IMR-90 (cell line): ENCODE measurements at regions not wholly inside any gene's neighbourhood (a gene's known extent, or its start where the extent isn't known, plus 50 kb on each side); places are given as distances from the start of the nearest gene placed in this dataset.

Source experiments
- ATAC-seq: fragments of 200-7000 bp; cut with Tn5 transposase; 2 replicates; pipeline ENCODE4 v1.9.1; 2020; ENCODE audit warnings: low read depth, mild to moderate bottlenecking, moderate library complexity
- BruUV-seq: library from RNA; stranded (reverse); fragments of 400-500 nt; replicated peaks from 2 replicates; lab custom pipeline; 2021; lab: Mats Ljungman, UMichigan
- CTCF ChIA-PET: fragments of 300-600 bp; formaldehyde crosslinking; extraction: SDS; loops from one replicate; lab custom pipeline; 2021; ENCODE audit warnings: antibody characterized with exemption; lab: Yijun Ruan, JAX
- POLR2A ChIA-PET: fragments of 300-600 bp; sonication (Branson Sonifier 250); formaldehyde crosslinking; loops from one replicate; lab custom pipeline; 2022; ENCODE audit warnings: antibody characterized with exemption; ENCODE audit not compliant: unreplicated experiment; lab: Charles Lee
- DNase-seq: peaks from one replicate; pipeline ENCODE4 v3.0.0; 2013
- H2AFZ ChIP-seq: replicated peaks from 2 replicates; pipeline ENCODE3; 2013; ENCODE audit warnings: low read length, mild to moderate bottlenecking; ENCODE audit not compliant: poor library complexity
- H2AK5ac ChIP-seq: 2 replicates; pipeline ENCODE4 v1.6.1; 2013; ENCODE audit warnings: low read depth, low read length, inconsistent platforms
- H2AK9ac ChIP-seq: replicated peaks from 2 replicates; pipeline ENCODE3; 2013; ENCODE audit warnings: mild to moderate bottlenecking, low read depth, low read length, moderate library complexity; ENCODE audit not compliant: poor library complexity
- H2BK120ac ChIP-seq: 2 replicates; pipeline ENCODE4 v1.6.1; 2013; ENCODE audit warnings: low read depth, low read length, inconsistent platforms
- H2BK15ac ChIP-seq: 3 replicates; pipeline ENCODE4 v1.6.1; 2013; ENCODE audit warnings: low read depth, low read length, inconsistent platforms
- H2BK20ac ChIP-seq: 2 replicates; pipeline ENCODE4 v1.6.1; 2013; ENCODE audit warnings: low read depth, mild to moderate bottlenecking, inconsistent platforms, low read length, moderate library complexity
- H2BK5ac ChIP-seq: 2 replicates; pipeline ENCODE4 v1.6.1; 2013; ENCODE audit warnings: mild to moderate bottlenecking, low read depth, low read length, inconsistent platforms; ENCODE audit not compliant: poor library complexity, severe bottlenecking
- H3K14ac ChIP-seq: replicated peaks from 2 replicates; pipeline ENCODE4 v1.6.1; 2013; ENCODE audit warnings: low read depth, low read length, inconsistent platforms
- H3K18ac ChIP-seq: 2 replicates; pipeline ENCODE4 v1.6.1; 2013; ENCODE audit warnings: low read depth, low read length, control low read depth
- H3K23ac ChIP-seq: 2 replicates; pipeline ENCODE4 v1.6.1; 2013; ENCODE audit warnings: low read depth, low read length, inconsistent platforms
- H3K27ac ChIP-seq: 2 replicates; pipeline ENCODE4 v1.5.1; 2013; ENCODE audit warnings: mild to moderate bottlenecking, control low read depth, low read length; ENCODE audit not compliant: insufficient read depth
- H3K27me3 ChIP-seq: 2 replicates; pipeline ENCODE4 v1.6.1; 2013; ENCODE audit warnings: low read length; ENCODE audit not compliant: control insufficient read depth, insufficient read depth
- H3K36me3 ChIP-seq: 2 replicates; pipeline ENCODE4 v1.6.1; 2013; ENCODE audit warnings: low read length, mixed read lengths; ENCODE audit not compliant: control insufficient read depth, insufficient read depth
- H3K4ac ChIP-seq: 2 replicates; pipeline ENCODE4 v1.6.1; 2013; ENCODE audit warnings: low read depth, low read length, inconsistent platforms
- H3K4me1 ChIP-seq: 2 replicates; pipeline ENCODE4 v1.6.1; 2013; ENCODE audit warnings: low read length, mixed read lengths; ENCODE audit not compliant: control insufficient read depth, insufficient read depth
- H3K4me2 ChIP-seq: 2 replicates; pipeline ENCODE4 v1.6.1; 2013; ENCODE audit warnings: low read depth, mild to moderate bottlenecking, control low read depth, low read length, moderate library complexity
- H3K4me3 ChIP-seq: 2 replicates; pipeline ENCODE4 v1.5.1; 2013; ENCODE audit warnings: low read depth, mild to moderate bottlenecking, control low read depth, low read length, moderate library complexity; ENCODE audit not compliant: insufficient read depth
- H3K56ac ChIP-seq: 2 replicates; pipeline ENCODE4 v1.6.1; 2013; ENCODE audit warnings: low read length, inconsistent platforms; ENCODE audit not compliant: insufficient read depth; ENCODE audit errors: extremely low read depth
- H3K79me1 ChIP-seq, 2 experiments: 2 replicates each; pipeline ENCODE4 v1.6.1; 2013; ENCODE audit warnings: low read length in 2 of 2, inconsistent platforms in 1 of 2, low read depth in 1 of 2
- H3K9ac ChIP-seq: 2 replicates; pipeline ENCODE4 v1.6.1; 2013; ENCODE audit warnings: low read depth, low read length, control low read depth
- H3K9me1 ChIP-seq: 2 replicates; pipeline ENCODE4 v1.6.1; 2013; ENCODE audit warnings: low read length, inconsistent platforms; ENCODE audit not compliant: insufficient read depth
- H3K9me3 ChIP-seq: 2 replicates; pipeline ENCODE4 v1.6.1; 2013; ENCODE audit warnings: low read length; ENCODE audit not compliant: control insufficient read depth, insufficient read depth
- H4K20me1 ChIP-seq: 2 replicates; pipeline ENCODE4 v1.6.1; 2013; ENCODE audit warnings: low read length, inconsistent platforms; ENCODE audit not compliant: insufficient read depth
- H4K5ac ChIP-seq: 2 replicates; pipeline ENCODE4 v1.6.1; 2013; ENCODE audit warnings: mild to moderate bottlenecking, low read depth, low read length, control low read depth
- H4K8ac ChIP-seq, 2 experiments: 2 replicates each; pipeline ENCODE4 v1.6.1; 2013; ENCODE audit warnings: low read depth in 2 of 2, low read length in 2 of 2, control low read depth in 1 of 2, inconsistent platforms in 1 of 2
- H4K91ac ChIP-seq: 2 replicates; pipeline ENCODE4 v1.6.1; 2013; ENCODE audit warnings: low read depth, low read length, inconsistent platforms; ENCODE audit not compliant: insufficient read depth
- CEBPB ChIP-seq: IDR thresholded peaks from 2 replicates; pipeline ENCODE4 v1.6.1; 2012; ENCODE audit warnings: low read depth, low read length, improper control_type of control experiment
- CHD1 ChIP-seq: IDR thresholded peaks from 2 replicates; pipeline ENCODE4 v1.6.1; 2012; ENCODE audit warnings: low read depth, low read length, improper control_type of control experiment
- POLR2A ChIP-seq: IDR thresholded peaks from 2 replicates; pipeline ENCODE4 v1.6.1; 2012; ENCODE audit warnings: mild to moderate bottlenecking, low read depth, low read length
- RCOR1 ChIP-seq: IDR thresholded peaks from 2 replicates; pipeline ENCODE4 v1.6.1; 2012; ENCODE audit warnings: mild to moderate bottlenecking, low read length, improper control_type of control experiment; ENCODE audit not compliant: insufficient replicate concordance
- dilution Hi-C: fragments of 300-500 bp; cut with HindIII; formaldehyde crosslinking; loops from one replicate; pipeline ENCODE4 v1.14.3; 2018; ENCODE audit warnings: low sequenced_read_pairs; ENCODE audit not compliant: unreplicated experiment
- in situ Hi-C: fragments of 300-500 bp; cut with MboI; formaldehyde crosslinking; loops from 3 replicates; pipeline ENCODE4 v1.14.3; 2019; ENCODE audit warnings: low sequenced_read_pairs, inconsistent platforms, mixed read lengths
- intact Hi-C: fragments of 100-400 bp; cut with micrococcal nuclease; formaldehyde crosslinking; loops from 2 replicates; pipeline ENCODE4 v1.10.0; 2022
- TF ChIP-seq, protein P1 (sequence below): fragments of 150-350 bp; IDR thresholded peaks from 2 replicates; pipeline ENCODE4 v1.6.1; 2016; ENCODE audit warnings: low read depth, mild to moderate bottlenecking, low read length, moderate library complexity, borderline replicate concordance

DNA sequence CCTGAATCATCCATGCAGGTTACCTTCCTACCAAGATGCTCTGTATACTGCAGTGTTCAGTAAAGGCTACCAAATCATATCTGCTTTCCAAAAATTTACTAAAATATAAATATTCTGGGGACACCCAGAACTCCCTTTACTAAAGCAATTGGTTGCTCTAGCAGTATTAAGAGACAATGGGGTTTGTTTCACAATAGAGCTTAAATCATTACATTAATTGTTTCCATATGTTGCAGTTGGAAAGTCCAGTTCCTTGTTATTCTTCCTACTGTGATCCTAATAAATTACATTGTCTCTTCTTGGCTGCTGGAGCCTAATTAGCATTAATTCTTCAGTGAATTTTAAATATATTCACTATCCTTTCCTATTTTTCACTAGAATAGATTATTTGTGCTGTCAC lies 316.0 kb upstream of the MTNR1B start:
- in situ Hi-C loops (no loop called here), dilution Hi-C loops (no loop called here), intact Hi-C loops (no loop called here)
- H3K79me1 ChIP-seq = no peaks in the 10 kb centered on the region
- no peak overlapping the region for H3K4me2 ChIP-seq
- DNase-seq = no peak
- no peaks in the 10 kb centered on the region for H4K20me1 ChIP-seq
- H4K8ac ChIP-seq = no peak overlapping the region
- H3K27me3 ChIP-seq = no peaks in the 10 kb centered on the region
- H2BK15ac ChIP-seq = no peak overlapping the region
- H2BK5ac ChIP-seq = no peak overlapping the region
- no peak overlapping the region for H3K9ac ChIP-seq
- no peak overlapping the region for H2AK5ac ChIP-seq
- H3K4me1 ChIP-seq = no peaks in the 10 kb centered on the region
- ChIA-PET POLR2A (no interaction called here), CTCF (interaction anchor here (0.8 kb wide), 1 partner anchor 362 kb away, joined by 3 read pairs; no protein-coding TSS in a partner anchor)
- TF ChIP-seq, protein P1, sequence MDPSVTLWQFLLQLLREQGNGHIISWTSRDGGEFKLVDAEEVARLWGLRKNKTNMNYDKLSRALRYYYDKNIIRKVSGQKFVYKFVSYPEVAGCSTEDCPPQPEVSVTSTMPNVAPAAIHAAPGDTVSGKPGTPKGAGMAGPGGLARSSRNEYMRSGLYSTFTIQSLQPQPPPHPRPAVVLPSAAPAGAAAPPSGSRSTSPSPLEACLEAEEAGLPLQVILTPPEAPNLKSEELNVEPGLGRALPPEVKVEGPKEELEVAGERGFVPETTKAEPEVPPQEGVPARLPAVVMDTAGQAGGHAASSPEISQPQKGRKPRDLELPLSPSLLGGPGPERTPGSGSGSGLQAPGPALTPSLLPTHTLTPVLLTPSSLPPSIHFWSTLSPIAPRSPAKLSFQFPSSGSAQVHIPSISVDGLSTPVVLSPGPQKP = no peak
- TF ChIP-seq CEBPB (no peak), CHD1 (no peak), RCOR1 (no peak), POLR2A (no peak)
- H3K14ac ChIP-seq = no peak overlapping the region
- no peak for ATAC-seq
- no peaks in the 10 kb centered on the region for H3K9me3 ChIP-seq
- no peak overlapping the region for H3K27ac ChIP-seq
- H2BK20ac ChIP-seq = no peak overlapping the region
- H2BK120ac ChIP-seq = no peak overlapping the region
- H2AFZ ChIP-seq = no peak overlapping the region
- H3K18ac ChIP-seq = no peak overlapping the region
- H3K56ac ChIP-seq = no peak overlapping the region
- H2AK9ac ChIP-seq = no peak overlapping the region
- no peak overlapping the region for H4K5ac ChIP-seq
- H3K4me3 ChIP-seq = no peak overlapping the region
- H3K4ac ChIP-seq = no peak overlapping the region
- H3K36me3 ChIP-seq = no peaks in the 10 kb centered on the region
- no peak overlapping the region for H3K23ac ChIP-seq
- BruUV-seq = no TSS peak
- H4K91ac ChIP-seq = no peak overlapping the region
- H3K9me1 ChIP-seq = no peaks in the 10 kb centered on the region
